IMR-90 (cell line): ENCODE measurements at regions not wholly inside any gene's neighbourhood (a gene's known extent, or its start where the extent isn't known, plus 50 kb on each side); places are given as distances from the start of the nearest gene placed in this dataset.
"Not testable (repeated sequence)": the region's sequence is repeated elsewhere in the genome, so short reads cannot be mapped to it uniquely, and the experiment has no call there.

Experiments
- ATAC-seq: fragments of 200-7000 bp; cut with Tn5 transposase; 2 replicates; pipeline ENCODE4 v1.9.1; 2020; ENCODE audit warnings: low read depth, mild to moderate bottlenecking, moderate library complexity
- BruUV-seq: library from RNA; stranded (reverse); fragments of 400-500 nt; replicated peaks from 2 replicates; lab custom pipeline; 2021; lab: Mats Ljungman, UMichigan
- CTCF ChIA-PET: fragments of 300-600 bp; formaldehyde crosslinking; extraction: SDS; loops from one replicate; lab custom pipeline; 2021; ENCODE audit warnings: antibody characterized with exemption; lab: Yijun Ruan, JAX
- POLR2A ChIA-PET: fragments of 300-600 bp; sonication (Branson Sonifier 250); formaldehyde crosslinking; loops from one replicate; lab custom pipeline; 2022; ENCODE audit warnings: antibody characterized with exemption; ENCODE audit not compliant: unreplicated experiment; lab: Charles Lee
- DNase-seq: peaks from one replicate; pipeline ENCODE4 v3.0.0; 2013
- H2AFZ ChIP-seq: replicated peaks from 2 replicates; pipeline ENCODE3; 2013; ENCODE audit warnings: low read length, mild to moderate bottlenecking; ENCODE audit not compliant: poor library complexity
- H2AK5ac ChIP-seq: 2 replicates; pipeline ENCODE4 v1.6.1; 2013; ENCODE audit warnings: low read depth, low read length, inconsistent platforms
- H2AK9ac ChIP-seq: replicated peaks from 2 replicates; pipeline ENCODE3; 2013; ENCODE audit warnings: mild to moderate bottlenecking, low read depth, low read length, moderate library complexity; ENCODE audit not compliant: poor library complexity
- H2BK120ac ChIP-seq: 2 replicates; pipeline ENCODE4 v1.6.1; 2013; ENCODE audit warnings: low read depth, low read length, inconsistent platforms
- H2BK15ac ChIP-seq: 3 replicates; pipeline ENCODE4 v1.6.1; 2013; ENCODE audit warnings: low read depth, low read length, inconsistent platforms
- H2BK20ac ChIP-seq: 2 replicates; pipeline ENCODE4 v1.6.1; 2013; ENCODE audit warnings: low read depth, mild to moderate bottlenecking, inconsistent platforms, low read length, moderate library complexity
- H2BK5ac ChIP-seq: 2 replicates; pipeline ENCODE4 v1.6.1; 2013; ENCODE audit warnings: mild to moderate bottlenecking, low read depth, low read length, inconsistent platforms; ENCODE audit not compliant: poor library complexity, severe bottlenecking
- H3K14ac ChIP-seq: replicated peaks from 2 replicates; pipeline ENCODE4 v1.6.1; 2013; ENCODE audit warnings: low read depth, low read length, inconsistent platforms
- H3K18ac ChIP-seq: 2 replicates; pipeline ENCODE4 v1.6.1; 2013; ENCODE audit warnings: low read depth, low read length, control low read depth
- H3K23ac ChIP-seq: 2 replicates; pipeline ENCODE4 v1.6.1; 2013; ENCODE audit warnings: low read depth, low read length, inconsistent platforms
- H3K27ac ChIP-seq: 2 replicates; pipeline ENCODE4 v1.5.1; 2013; ENCODE audit warnings: mild to moderate bottlenecking, control low read depth, low read length; ENCODE audit not compliant: insufficient read depth
- H3K27me3 ChIP-seq: 2 replicates; pipeline ENCODE4 v1.6.1; 2013; ENCODE audit warnings: low read length; ENCODE audit not compliant: control insufficient read depth, insufficient read depth
- H3K36me3 ChIP-seq: 2 replicates; pipeline ENCODE4 v1.6.1; 2013; ENCODE audit warnings: low read length, mixed read lengths; ENCODE audit not compliant: control insufficient read depth, insufficient read depth
- H3K4ac ChIP-seq: 2 replicates; pipeline ENCODE4 v1.6.1; 2013; ENCODE audit warnings: low read depth, low read length, inconsistent platforms
- H3K4me1 ChIP-seq: 2 replicates; pipeline ENCODE4 v1.6.1; 2013; ENCODE audit warnings: low read length, mixed read lengths; ENCODE audit not compliant: control insufficient read depth, insufficient read depth
- H3K4me2 ChIP-seq: 2 replicates; pipeline ENCODE4 v1.6.1; 2013; ENCODE audit warnings: low read depth, mild to moderate bottlenecking, control low read depth, low read length, moderate library complexity
- H3K4me3 ChIP-seq: 2 replicates; pipeline ENCODE4 v1.5.1; 2013; ENCODE audit warnings: low read depth, mild to moderate bottlenecking, control low read depth, low read length, moderate library complexity; ENCODE audit not compliant: insufficient read depth
- H3K56ac ChIP-seq: 2 replicates; pipeline ENCODE4 v1.6.1; 2013; ENCODE audit warnings: low read length, inconsistent platforms; ENCODE audit not compliant: insufficient read depth; ENCODE audit errors: extremely low read depth
- H3K79me1 ChIP-seq, 2 experiments: 2 replicates each; pipeline ENCODE4 v1.6.1; 2013; ENCODE audit warnings: low read length in 2 of 2, inconsistent platforms in 1 of 2, low read depth in 1 of 2
- H3K9ac ChIP-seq: 2 replicates; pipeline ENCODE4 v1.6.1; 2013; ENCODE audit warnings: low read depth, low read length, control low read depth
- H3K9me1 ChIP-seq: 2 replicates; pipeline ENCODE4 v1.6.1; 2013; ENCODE audit warnings: low read length, inconsistent platforms; ENCODE audit not compliant: insufficient read depth
- H3K9me3 ChIP-seq: 2 replicates; pipeline ENCODE4 v1.6.1; 2013; ENCODE audit warnings: low read length; ENCODE audit not compliant: control insufficient read depth, insufficient read depth
- H4K20me1 ChIP-seq: 2 replicates; pipeline ENCODE4 v1.6.1; 2013; ENCODE audit warnings: low read length, inconsistent platforms; ENCODE audit not compliant: insufficient read depth
- H4K5ac ChIP-seq: 2 replicates; pipeline ENCODE4 v1.6.1; 2013; ENCODE audit warnings: mild to moderate bottlenecking, low read depth, low read length, control low read depth
- H4K8ac ChIP-seq, 2 experiments: 2 replicates each; pipeline ENCODE4 v1.6.1; 2013; ENCODE audit warnings: low read depth in 2 of 2, low read length in 2 of 2, control low read depth in 1 of 2, inconsistent platforms in 1 of 2
- H4K91ac ChIP-seq: 2 replicates; pipeline ENCODE4 v1.6.1; 2013; ENCODE audit warnings: low read depth, low read length, inconsistent platforms; ENCODE audit not compliant: insufficient read depth
- WGBS, 2 experiments: methylation state at CpG; one replicate each; pipeline versions ENCODE4 v1.1.5 to v1.1.7; 2013; ENCODE audit warnings: missing lambda C conversion rate in 2 of 2; ENCODE audit not compliant: insufficient read length in 1 of 2; ENCODE audit errors: extremely low coverage in 2 of 2; 5-methylcytosine and 5-hydroxymethylcytosine counted together
- dilution Hi-C: fragments of 300-500 bp; cut with HindIII; formaldehyde crosslinking; loops from one replicate; pipeline ENCODE4 v1.14.3; 2018; ENCODE audit warnings: low sequenced_read_pairs; ENCODE audit not compliant: unreplicated experiment
- in situ Hi-C: fragments of 300-500 bp; cut with MboI; formaldehyde crosslinking; loops from 3 replicates; pipeline ENCODE4 v1.14.3; 2019; ENCODE audit warnings: low sequenced_read_pairs, inconsistent platforms, mixed read lengths
- intact Hi-C: fragments of 100-400 bp; cut with micrococcal nuclease; formaldehyde crosslinking; loops from 2 replicates; pipeline ENCODE4 v1.10.0; 2022

GRCh38 chr14:105589926-105590185 is 63.5 kb downstream of the TMEM121 start:
- H2AFZ ChIP-seq, BruUV-seq, H3K56ac ChIP-seq, dilution Hi-C loops, H2BK15ac ChIP-seq, H3K18ac ChIP-seq, H3K9ac ChIP-seq, H3K27me3 ChIP-seq, H3K4me2 ChIP-seq, H4K20me1 ChIP-seq, DNase-seq, H3K79me1 ChIP-seq, H2BK20ac ChIP-seq, CTCF ChIA-PET, H4K8ac ChIP-seq, H3K14ac ChIP-seq, H2AK9ac ChIP-seq, ATAC-seq, H4K91ac ChIP-seq, H3K4ac ChIP-seq, H2AK5ac ChIP-seq, H3K9me1 ChIP-seq, intact Hi-C loops, H3K36me3 ChIP-seq, H3K23ac ChIP-seq, H3K4me1 ChIP-seq, H3K4me3 ChIP-seq, POLR2A ChIA-PET, H4K5ac ChIP-seq, H2BK5ac ChIP-seq, in situ Hi-C loops, H3K27ac ChIP-seq, H2BK120ac ChIP-seq: not testable (repeated sequence)
- H3K9me3 ChIP-seq: peaks cover 16% of the 10 kb centered on the region
- no CpG with 5 or more reads among the region's 4 CpGs for WGBS, 2 experiments
